ENCODE measurements at regions not wholly inside any gene's neighbourhood (a gene's known extent, or its start where the extent isn't known, plus 50 kb on each side); places are given as distances from the start of the nearest gene placed in this dataset.

DNA sequence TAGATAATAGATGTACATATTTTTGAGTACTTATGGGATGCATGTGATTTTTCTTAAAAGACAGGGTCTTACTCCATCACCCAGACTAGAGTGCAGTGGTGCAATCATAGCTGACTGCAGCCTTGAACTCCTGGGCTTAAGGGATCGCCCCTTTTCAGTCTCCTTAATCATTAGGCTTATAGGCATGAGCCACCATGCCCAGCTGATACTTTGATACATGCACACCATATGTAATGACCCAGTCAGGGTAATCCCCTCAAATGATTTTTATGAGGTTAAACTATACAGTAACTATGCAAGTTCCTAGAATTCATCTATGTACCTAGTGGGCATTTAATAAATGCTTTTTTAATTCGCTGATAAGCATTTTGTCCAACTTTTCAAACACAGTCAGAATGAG, 292.3 kb downstream of the DTWD2 start:
- Histone ChIP-seq H3F3A (replicated peaks; ENCODE audit: low read depth) (no peaks in the 10 kb centered on the region), H3K9me2 (ENCODE audit: insufficient read depth) (peaks cover 3% of the 10 kb centered on the region; the same call in 1 of the 2 replicates), H3K27ac (ENCODE audit: low read depth) (no peak overlapping the region), H2AFZ (no peak overlapping the region), H4K20me1 (replicated peaks; ENCODE audit: insufficient read depth) (no peaks in the 10 kb centered on the region), H3K4me2 (no peak overlapping the region), H3K79me2 (replicated peaks; ENCODE audit: insufficient read depth) (no peaks in the 10 kb centered on the region), H3K36me3 (ENCODE audit: insufficient read depth) (no peaks in the 10 kb centered on the region), H3K27me3 (ENCODE audit: insufficient read depth) (no peaks in the 10 kb centered on the region), H3K4me1 (ENCODE audit: insufficient read depth) (no peaks in the 10 kb centered on the region), H3K4me3 (no peak overlapping the region)
- TF ChIP-seq NANOG (IDR thresholded peaks at IDR 0.05; ENCODE audit: borderline replicate concordance) (no peak), CREB1 (CRISPR knock-in tag; IDR thresholded peaks at IDR 0.05; ENCODE audit: low read depth) (no peak), POLR2AphosphoS5 (IDR thresholded peaks at IDR 0.05; ENCODE audit: low read depth) (no peak), ZNF331 (CRISPR knock-in tag; IDR thresholded peaks at IDR 0.05; ENCODE audit: low read depth) (no peak), ZNF114 (CRISPR knock-in tag; IDR thresholded peaks at IDR 0.05) (no peak), JUNB (IDR thresholded peaks at IDR 0.05; ENCODE audit: unreplicated experiment) (no peak), STAT1 (IDR thresholded peaks at IDR 0.05; ENCODE audit: unreplicated experiment) (no peak), EZH2phosphoT487 (IDR thresholded peaks at IDR 0.05; ENCODE audit: unreplicated experiment) (no peak), EZH2 (IDR thresholded peaks at IDR 0.05; ENCODE audit: low read depth, unreplicated experiment) (no peak)
- TF ChIP-seq, protein P1, sequence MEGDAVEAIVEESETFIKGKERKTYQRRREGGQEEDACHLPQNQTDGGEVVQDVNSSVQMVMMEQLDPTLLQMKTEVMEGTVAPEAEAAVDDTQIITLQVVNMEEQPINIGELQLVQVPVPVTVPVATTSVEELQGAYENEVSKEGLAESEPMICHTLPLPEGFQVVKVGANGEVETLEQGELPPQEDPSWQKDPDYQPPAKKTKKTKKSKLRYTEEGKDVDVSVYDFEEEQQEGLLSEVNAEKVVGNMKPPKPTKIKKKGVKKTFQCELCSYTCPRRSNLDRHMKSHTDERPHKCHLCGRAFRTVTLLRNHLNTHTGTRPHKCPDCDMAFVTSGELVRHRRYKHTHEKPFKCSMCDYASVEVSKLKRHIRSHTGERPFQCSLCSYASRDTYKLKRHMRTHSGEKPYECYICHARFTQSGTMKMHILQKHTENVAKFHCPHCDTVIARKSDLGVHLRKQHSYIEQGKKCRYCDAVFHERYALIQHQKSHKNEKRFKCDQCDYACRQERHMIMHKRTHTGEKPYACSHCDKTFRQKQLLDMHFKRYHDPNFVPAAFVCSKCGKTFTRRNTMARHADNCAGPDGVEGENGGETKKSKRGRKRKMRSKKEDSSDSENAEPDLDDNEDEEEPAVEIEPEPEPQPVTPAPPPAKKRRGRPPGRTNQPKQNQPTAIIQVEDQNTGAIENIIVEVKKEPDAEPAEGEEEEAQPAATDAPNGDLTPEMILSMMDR (conservative IDR thresholded peaks at IDR 0.05; ENCODE audit: low read depth in 2 of 2) = no peak
- TF ChIP-seq, protein P2, sequence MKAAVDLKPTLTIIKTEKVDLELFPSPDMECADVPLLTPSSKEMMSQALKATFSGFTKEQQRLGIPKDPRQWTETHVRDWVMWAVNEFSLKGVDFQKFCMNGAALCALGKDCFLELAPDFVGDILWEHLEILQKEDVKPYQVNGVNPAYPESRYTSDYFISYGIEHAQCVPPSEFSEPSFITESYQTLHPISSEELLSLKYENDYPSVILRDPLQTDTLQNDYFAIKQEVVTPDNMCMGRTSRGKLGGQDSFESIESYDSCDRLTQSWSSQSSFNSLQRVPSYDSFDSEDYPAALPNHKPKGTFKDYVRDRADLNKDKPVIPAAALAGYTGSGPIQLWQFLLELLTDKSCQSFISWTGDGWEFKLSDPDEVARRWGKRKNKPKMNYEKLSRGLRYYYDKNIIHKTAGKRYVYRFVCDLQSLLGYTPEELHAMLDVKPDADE (IDR thresholded peaks at IDR 0.05) = no peak
- TF ChIP-seq, protein P3, sequence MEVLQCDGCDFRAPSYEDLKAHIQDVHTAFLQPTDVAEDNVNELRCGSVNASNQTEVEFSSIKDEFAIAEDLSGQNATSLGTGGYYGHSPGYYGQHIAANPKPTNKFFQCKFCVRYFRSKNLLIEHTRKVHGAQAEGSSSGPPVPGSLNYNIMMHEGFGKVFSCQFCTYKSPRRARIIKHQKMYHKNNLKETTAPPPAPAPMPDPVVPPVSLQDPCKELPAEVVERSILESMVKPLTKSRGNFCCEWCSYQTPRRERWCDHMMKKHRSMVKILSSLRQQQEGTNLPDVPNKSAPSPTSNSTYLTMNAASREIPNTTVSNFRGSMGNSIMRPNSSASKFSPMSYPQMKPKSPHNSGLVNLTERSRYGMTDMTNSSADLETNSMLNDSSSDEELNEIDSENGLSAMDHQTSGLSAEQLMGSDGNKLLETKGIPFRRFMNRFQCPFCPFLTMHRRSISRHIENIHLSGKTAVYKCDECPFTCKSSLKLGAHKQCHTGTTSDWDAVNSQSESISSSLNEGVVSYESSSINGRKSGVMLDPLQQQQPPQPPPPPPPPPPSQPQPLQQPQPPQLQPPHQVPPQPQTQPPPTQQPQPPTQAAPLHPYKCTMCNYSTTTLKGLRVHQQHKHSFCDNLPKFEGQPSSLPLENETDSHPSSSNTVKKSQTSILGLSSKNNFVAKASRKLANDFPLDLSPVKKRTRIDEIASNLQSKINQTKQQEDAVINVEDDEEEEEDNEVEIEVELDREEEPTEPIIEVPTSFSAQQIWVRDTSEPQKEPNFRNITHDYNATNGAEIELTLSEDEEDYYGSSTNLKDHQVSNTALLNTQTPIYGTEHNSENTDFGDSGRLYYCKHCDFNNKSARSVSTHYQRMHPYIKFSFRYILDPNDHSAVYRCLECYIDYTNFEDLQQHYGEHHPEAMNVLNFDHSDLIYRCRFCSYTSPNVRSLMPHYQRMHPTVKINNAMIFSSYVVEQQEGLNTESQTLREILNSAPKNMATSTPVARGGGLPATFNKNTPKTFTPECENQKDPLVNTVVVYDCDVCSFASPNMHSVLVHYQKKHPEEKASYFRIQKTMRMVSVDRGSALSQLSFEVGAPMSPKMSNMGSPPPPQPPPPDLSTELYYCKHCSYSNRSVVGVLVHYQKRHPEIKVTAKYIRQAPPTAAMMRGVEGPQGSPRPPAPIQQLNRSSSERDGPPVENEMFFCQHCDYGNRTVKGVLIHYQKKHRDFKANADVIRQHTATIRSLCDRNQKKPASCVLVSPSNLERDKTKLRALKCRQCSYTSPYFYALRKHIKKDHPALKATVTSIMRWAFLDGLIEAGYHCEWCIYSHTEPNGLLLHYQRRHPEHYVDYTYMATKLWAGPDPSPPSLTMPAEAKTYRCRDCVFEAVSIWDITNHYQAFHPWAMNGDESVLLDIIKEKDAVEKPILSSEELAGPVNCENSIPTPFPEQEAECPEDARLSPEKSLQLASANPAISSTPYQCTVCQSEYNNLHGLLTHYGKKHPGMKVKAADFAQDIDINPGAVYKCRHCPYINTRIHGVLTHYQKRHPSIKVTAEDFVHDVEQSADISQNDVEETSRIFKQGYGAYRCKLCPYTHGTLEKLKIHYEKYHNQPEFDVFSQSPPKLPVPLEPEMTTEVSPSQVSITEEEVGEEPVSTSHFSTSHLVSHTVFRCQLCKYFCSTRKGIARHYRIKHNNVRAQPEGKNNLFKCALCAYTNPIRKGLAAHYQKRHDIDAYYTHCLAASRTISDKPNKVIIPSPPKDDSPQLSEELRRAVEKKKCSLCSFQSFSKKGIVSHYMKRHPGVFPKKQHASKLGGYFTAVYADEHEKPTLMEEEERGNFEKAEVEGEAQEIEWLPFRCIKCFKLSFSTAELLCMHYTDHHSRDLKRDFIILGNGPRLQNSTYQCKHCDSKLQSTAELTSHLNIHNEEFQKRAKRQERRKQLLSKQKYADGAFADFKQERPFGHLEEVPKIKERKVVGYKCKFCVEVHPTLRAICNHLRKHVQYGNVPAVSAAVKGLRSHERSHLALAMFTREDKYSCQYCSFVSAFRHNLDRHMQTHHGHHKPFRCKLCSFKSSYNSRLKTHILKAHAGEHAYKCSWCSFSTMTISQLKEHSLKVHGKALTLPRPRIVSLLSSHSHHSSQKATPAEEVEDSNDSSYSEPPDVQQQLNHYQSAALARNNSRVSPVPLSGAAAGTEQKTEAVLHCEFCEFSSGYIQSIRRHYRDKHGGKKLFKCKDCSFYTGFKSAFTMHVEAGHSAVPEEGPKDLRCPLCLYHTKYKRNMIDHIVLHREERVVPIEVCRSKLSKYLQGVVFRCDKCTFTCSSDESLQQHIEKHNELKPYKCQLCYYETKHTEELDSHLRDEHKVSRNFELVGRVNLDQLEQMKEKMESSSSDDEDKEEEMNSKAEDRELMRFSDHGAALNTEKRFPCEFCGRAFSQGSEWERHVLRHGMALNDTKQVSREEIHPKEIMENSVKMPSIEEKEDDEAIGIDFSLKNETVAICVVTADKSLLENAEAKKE (CRISPR knock-in tag; IDR thresholded peaks at IDR 0.05) = no peak
- TF ChIP-seq, protein P4, sequence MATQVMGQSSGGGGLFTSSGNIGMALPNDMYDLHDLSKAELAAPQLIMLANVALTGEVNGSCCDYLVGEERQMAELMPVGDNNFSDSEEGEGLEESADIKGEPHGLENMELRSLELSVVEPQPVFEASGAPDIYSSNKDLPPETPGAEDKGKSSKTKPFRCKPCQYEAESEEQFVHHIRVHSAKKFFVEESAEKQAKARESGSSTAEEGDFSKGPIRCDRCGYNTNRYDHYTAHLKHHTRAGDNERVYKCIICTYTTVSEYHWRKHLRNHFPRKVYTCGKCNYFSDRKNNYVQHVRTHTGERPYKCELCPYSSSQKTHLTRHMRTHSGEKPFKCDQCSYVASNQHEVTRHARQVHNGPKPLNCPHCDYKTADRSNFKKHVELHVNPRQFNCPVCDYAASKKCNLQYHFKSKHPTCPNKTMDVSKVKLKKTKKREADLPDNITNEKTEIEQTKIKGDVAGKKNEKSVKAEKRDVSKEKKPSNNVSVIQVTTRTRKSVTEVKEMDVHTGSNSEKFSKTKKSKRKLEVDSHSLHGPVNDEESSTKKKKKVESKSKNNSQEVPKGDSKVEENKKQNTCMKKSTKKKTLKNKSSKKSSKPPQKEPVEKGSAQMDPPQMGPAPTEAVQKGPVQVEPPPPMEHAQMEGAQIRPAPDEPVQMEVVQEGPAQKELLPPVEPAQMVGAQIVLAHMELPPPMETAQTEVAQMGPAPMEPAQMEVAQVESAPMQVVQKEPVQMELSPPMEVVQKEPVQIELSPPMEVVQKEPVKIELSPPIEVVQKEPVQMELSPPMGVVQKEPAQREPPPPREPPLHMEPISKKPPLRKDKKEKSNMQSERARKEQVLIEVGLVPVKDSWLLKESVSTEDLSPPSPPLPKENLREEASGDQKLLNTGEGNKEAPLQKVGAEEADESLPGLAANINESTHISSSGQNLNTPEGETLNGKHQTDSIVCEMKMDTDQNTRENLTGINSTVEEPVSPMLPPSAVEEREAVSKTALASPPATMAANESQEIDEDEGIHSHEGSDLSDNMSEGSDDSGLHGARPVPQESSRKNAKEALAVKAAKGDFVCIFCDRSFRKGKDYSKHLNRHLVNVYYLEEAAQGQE (IDR thresholded peaks at IDR 0.05; ENCODE audit: unreplicated experiment) = no peak
- Mint-ChIP-seq H3K27ac (no peak overlapping the region), H3K27me3 (ENCODE audit: insufficient read depth, low read depth, poor library complexity) (peaks cover 2% of the 10 kb centered on the region), H3K4me1 (no peaks in the 10 kb centered on the region), H3K36me3 (ENCODE audit: low read depth) (no peaks in the 10 kb centered on the region), H3K4me3 (no peak overlapping the region), H3K9me3 (no peaks in the 10 kb centered on the region)
- DNase-seq (ENCODE audit: low spot score) = no peak
- no peak for ATAC-seq

Data from GM23338 (cell line).